ENCODE measurements at regions not wholly inside any gene's neighbourhood (a gene's known extent, or its start where the extent isn't known, plus 50 kb on each side); places are given as distances from the start of the nearest gene placed in this dataset.

DNA sequence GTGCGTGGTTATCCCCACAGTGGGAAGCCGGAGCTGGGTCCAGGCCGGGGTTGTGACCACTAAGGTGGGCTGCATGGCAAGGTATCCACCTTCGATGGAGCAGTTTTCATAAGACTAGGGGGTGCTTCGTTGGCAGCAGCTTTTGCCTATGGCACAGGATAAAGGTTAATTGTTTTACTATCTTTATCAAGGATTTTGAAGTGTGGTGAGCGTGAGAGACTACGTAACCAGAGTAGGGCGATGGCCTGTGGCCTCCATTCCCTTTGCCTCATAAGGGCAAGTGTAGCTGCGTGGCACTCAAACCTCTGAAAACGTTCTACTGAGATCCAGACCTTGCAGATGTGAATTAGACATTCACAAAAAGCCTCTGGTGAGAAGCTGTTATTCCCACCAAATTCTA lies 206.6 kb downstream of the ACKR3 start (continued):
- TF ChIP-seq, protein P1, sequence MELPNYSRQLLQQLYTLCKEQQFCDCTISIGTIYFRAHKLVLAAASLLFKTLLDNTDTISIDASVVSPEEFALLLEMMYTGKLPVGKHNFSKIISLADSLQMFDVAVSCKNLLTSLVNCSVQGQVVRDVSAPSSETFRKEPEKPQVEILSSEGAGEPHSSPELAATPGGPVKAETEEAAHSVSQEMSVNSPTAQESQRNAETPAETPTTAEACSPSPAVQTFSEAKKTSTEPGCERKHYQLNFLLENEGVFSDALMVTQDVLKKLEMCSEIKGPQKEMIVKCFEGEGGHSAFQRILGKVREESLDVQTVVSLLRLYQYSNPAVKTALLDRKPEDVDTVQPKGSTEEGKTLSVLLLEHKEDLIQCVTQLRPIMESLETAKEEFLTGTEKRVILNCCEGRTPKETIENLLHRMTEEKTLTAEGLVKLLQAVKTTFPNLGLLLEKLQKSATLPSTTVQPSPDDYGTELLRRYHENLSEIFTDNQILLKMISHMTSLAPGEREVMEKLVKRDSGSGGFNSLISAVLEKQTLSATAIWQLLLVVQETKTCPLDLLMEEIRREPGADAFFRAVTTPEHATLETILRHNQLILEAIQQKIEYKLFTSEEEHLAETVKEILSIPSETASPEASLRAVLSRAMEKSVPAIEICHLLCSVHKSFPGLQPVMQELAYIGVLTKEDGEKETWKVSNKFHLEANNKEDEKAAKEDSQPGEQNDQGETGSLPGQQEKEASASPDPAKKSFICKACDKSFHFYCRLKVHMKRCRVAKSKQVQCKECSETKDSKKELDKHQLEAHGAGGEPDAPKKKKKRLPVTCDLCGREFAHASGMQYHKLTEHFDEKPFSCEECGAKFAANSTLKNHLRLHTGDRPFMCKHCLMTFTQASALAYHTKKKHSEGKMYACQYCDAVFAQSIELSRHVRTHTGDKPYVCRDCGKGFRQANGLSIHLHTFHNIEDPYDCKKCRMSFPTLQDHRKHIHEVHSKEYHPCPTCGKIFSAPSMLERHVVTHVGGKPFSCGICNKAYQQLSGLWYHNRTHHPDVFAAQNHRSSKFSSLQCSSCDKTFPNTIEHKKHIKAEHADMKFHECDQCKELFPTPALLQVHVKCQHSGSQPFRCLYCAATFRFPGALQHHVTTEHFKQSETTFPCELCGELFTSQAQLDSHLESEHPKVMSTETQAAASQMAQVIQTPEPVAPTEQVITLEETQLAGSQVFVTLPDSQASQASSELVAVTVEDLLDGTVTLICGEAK (IDR thresholded peaks at IDR 0.05) = no peak
- TF ChIP-seq, protein P1 (CRISPR knock-in tag; IDR thresholded peaks at IDR 0.05) = no peak
- no peak for TF ChIP-seq HOXA9 (CRISPR knock-in tag; IDR thresholded peaks at IDR 0.05; ENCODE audit: borderline replicate concordance)

DNA sequence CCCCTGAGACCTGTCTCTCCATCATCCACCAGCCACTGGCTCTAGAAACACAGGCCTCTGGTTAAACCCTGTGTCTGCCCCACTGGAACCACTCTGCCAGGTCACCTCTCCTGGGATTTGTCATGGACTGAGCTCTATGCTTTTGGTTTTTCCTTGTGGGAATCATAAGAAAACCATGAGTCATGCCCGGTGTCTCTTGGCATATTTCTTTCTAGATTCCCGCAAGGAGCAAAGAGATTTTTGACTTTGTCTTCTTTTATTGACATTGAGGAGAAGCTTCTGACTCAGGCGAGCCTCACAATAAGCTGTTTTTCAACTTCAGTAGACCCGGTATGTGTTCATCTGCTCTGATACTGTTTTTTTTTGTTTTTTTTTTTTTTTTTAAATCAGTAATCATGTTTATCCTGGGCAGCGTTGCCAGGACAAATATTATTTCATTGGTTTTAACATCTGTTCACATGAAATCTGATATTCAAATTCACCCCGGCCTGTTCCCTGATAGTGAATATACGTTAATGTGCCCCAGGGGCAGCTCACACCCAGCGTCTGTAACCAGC lies 207.1 kb downstream of the ACKR3 start:
- FAIRE-seq = no peak

More for the DNA sequence above, 207.1 kb downstream of the ACKR3 start:
- DNase-seq (ENCODE audit: low spot score) = no peak
- no peaks in the 10 kb centered on the region for H3K36me3 ChIP-seq (replicated peaks in 1 of 2; ENCODE audit: control insufficient read depth in 1 of 2, insufficient read depth in 2 of 2, low read length in 2 of 2)
- H3K79me2 ChIP-seq (ENCODE audit: insufficient read depth, low read length) = no peaks in the 10 kb centered on the region
- CTCF ChIA-PET (ENCODE audit: low intra/inter-chr PET ratio, low total read pairs) = no interaction called here
- TF ChIP-seq MBNL3 (CRISPR knock-in tag; conservative IDR thresholded peaks at IDR 0.05) (no peak), STAT5B (CRISPR knock-in tag; IDR thresholded peaks at IDR 0.05) (no peak)
- WGBS (ENCODE audit: low lambda C conversion rate) = 32% methylated on average over 8 of the region's 8 CpGs
- POLR2A ChIA-PET = no interaction called here
- H3K9me3 ChIP-seq (ENCODE audit: low read length) = no peaks in the 10 kb centered on the region
- H2AFZ ChIP-seq (ENCODE audit: low read length) = no peak overlapping the region
- ATAC-seq = no peak
- intact Hi-C loops (cut with micrococcal nuclease; ENCODE audit: unreplicated experiment) (no loop called here), in situ Hi-C loops (cut with HindIII; ENCODE audit: extremely low pct_ligation_motif_present, low pct_unique_long_range_greater_than_20kb) (no loop called here)
- no peak overlapping the region for H3K27ac ChIP-seq (ENCODE audit: extremely low read length, insufficient read depth, low read length)
- BruUV-seq (replicated peaks) = no TSS peak
- peaks cover 0 to 9% of the 10 kb centered on the region in 2 experiments; a peak in 1 of 5 replicates for H3K27me3 ChIP-seq (ENCODE audit: control insufficient read depth in 1 of 2, insufficient read depth in 2 of 2, low read length in 2 of 2)
- H3K9ac ChIP-seq (ENCODE audit: insufficient read depth, low read depth, low read length) = no peak overlapping the region
- H4K20me1 ChIP-seq (ENCODE audit: insufficient read depth, low read length) = no peaks in the 10 kb centered on the region
- H3K4me2 ChIP-seq (ENCODE audit: low read depth, low read length) = no peak overlapping the region
- H3K4me1 ChIP-seq (ENCODE audit: insufficient read depth, low read length) = no peaks in the 10 kb centered on the region
- no peak overlapping the region for H3K4me3 ChIP-seq (replicated peaks in 1 of 3; ENCODE audit: insufficient read depth in 1 of 3, low read depth in 2 of 3, low read length in 3 of 3)

Measured in HepG2 (cell line).